ENCODE measurements at regions not wholly inside any gene's neighbourhood (a gene's known extent, or its start where the extent isn't known, plus 50 kb on each side); places are given as distances from the start of the nearest gene placed in this dataset.
"Not testable (repeated sequence)": the region's sequence is repeated elsewhere in the genome, so short reads cannot be mapped to it uniquely, and the experiment has no call there.

GRCh38 chr3:30305021-30305420 is 301.4 kb upstream of the TGFBR2 start:
- no peak for DNase-seq

DNA sequence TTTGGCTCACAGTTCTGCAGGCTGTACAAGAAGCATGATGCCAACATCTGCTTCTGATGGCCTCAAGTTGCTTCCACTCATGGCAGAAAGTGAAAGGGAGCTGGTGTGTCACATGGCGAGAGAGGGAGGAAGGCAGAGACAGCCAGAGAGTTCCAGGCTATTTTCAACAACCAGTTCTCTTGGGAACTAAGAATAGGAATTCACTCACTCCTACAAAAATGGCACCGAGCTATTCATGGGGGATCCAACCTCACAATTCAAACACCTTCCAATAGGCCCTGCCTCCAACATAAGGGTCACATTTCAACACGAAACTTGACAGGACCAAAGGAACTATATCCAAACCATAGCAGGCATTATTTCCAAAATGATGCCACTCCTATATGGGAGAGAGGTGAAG is 299.5 kb upstream of the TGFBR2 start:
- no peak for DNase-seq

DNA sequence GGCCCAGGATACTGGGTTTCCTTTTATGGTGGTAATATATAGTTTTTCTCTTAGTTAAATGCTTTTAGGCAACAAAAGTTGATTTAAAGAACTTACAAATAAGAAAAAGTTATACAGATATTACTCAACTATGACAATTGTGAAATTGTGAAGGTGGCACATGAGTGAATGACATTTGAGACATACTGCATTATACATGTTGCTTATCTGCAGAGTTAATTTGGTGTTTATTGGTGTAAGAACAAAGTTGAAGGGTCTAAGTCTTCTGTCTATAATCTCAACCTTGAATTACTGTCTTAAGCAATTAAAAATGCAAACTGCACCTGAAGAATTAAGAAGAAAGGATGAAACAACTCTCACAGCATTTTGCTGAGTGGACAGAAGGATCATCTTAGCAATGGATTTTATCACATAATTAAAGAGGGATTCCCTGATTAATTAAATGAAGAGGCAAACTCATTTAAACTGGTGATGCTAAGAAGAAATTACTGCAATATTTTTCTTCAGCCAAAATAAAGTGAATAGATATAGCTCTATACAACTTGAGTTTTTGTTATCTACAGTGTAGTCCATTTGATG is 298.9 kb upstream of the TGFBR2 start:
- no peak for DNase-seq

GRCh38 chr3:30308131-30308530 is 298.3 kb upstream of the TGFBR2 start:
- DNase-seq = no peak

GRCh38 chr3:30309961-30310954 is 296.1 kb upstream of the TGFBR2 start:
- DNase-seq = no peak

DNA sequence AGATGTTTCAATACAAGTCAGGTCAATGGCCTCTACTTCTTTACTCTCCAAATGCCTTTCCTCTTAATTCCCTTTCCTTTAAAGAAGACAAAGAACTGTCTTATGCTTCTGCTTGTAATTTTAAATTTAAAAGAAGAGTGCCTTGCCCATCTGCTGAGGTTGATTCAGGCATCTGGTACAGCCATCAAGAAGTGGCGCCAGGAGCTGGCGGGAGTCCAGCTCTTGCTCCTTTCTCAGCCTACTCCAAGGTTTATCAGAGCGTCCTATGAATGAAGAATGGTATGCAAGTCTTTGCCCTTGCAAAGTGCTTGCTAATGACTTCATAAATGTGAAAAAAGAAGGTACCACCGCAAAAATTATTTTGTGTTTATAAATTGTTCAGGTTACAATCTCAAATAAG is 294.6 kb upstream of the TGFBR2 start:
- no peak for DNase-seq

- DNase-seq = no peak
Measured at GRCh38 chr3:30313840-30314239, 292.6 kb upstream of the TGFBR2 start.

DNA sequence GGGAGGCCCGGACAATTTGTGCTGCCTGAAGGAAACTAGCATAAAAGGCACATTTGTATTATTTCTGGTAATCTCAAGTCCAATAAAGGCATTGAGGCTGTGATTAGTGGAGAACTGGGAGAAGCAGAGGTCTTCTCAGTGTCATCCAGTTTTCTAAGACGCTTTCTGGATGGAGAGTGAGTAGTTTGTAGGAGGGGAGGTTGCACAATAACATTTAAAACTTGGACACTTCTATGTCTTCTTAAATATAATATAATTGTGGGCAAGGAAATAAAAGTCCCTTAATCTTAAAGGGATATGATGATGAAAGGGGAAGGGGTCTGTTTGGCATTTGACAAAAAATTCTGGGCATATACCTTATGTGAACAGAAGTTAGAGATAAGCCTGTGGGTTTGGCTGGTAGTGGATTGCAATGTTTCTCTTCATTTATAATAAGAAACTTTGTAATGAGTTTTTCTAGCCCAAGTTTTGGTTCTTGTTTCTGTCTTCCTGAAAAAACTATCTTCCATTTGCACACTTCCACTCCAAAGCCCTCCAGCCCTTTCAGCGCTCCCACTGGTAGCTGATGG is 291.6 kb upstream of the TGFBR2 start:
- no peak for DNase-seq

- DNase-seq = no peak
Measured at GRCh38 chr3:30315447-30315846, 291.0 kb upstream of the TGFBR2 start.

GRCh38 chr3:30317561-30317960 is 288.8 kb upstream of the TGFBR2 start:
- no peak for DNase-seq

DNA sequence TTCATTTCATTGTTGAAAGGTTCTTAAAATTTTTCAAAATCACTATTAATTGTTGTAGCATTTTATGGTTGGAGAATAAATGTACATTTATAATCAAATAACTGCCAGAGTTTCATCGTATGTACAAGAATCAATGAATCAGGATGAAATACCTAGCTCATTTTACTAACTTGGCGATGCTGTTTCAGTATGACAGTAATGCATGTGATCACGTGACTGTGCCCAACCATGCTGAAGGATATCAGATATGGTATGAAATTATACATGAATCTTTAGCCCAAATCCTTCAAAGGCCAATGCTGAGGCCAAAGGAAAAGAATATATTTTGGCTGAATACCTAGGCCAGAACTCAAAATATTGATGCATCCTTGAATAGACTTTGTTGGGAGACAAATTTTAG is 288.3 kb upstream of the TGFBR2 start:
- no peak for DNase-seq

GRCh38 chr3:30319713-30320112 is 286.7 kb upstream of the TGFBR2 start:
- DNase-seq = peak in 3 of 5 donors; percentile 6 to 48 (median 25)

DNA sequence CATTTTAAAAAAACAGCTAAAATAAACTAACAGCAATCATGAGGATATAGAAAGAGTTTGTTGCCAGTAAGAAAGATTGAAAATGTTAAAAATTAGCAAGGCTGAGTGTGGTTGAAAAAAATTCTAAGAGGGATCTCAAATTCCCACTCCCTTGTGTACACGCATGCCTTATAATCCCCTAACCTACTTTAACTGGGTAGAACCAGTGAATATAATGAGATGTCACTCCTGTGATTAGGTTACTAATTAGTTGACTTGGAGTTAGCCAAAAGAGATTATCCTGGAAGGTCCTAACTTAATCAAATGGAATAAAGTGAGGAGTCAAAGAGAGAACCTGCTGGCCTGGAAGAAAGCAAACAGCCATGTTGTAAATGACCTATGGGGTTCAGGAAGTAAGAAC is 286.0 kb upstream of the TGFBR2 start:
- DNase-seq = no peak

GRCh38 chr3:30321065-30321464 is 285.3 kb upstream of the TGFBR2 start:
- DNase-seq = no peak

DNA sequence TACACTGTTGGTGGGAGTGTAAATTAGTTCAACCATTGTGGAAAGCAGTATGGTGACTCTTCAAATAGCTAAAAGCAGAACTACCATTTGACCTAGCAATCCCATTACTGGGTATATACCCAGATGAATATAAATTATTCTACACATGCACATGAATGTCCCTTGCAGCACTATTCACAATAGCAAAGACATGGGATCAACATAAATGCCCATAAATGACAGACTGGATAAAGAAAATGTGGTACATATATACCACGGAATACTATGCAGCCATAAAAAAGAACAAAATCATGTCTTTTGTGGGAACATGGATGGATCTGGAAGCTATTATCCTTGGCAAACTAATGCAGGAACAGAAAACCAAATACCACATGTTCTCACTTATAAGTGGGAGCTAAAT is 282.8 kb upstream of the TGFBR2 start:
- not testable (repeated sequence) for DNase-seq

DNA sequence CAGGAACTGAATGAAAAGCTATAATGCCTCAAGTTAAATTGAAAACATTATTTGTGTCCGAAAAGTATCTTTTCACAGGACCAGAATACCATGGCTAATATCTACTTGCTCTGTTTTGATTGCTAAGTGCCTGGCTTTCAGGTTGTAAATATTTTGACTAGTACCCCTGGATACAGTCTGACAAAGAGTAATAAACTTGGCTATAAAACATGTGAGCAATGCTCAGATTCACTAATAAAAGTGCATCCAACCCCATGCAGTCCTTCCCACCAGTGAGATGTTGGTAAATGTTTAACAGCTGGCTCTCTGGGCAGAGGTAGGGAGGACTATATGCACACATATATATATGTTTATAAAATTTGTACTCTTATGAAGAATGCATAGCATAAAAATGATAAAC is 281.8 kb upstream of the TGFBR2 start:
- DNase-seq = no peak

DNA sequence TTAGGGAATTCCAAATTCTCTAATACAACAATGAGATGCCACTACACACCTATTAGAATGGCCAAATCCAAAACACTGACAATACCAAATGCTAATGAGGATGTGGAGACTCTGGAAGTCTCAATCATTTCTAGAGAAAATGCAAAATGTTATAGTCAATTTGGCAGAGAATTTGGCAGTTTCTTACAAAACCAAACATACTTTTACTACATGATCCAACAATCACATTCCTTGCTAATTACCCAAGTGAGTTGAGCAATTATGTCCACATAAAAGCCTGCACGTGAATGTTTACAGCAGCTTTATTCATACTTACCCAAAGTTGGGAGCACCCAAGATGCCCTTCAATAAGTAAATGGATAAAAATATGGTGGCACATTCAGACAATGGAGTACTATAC is 278.4 kb upstream of the TGFBR2 start:
- not testable (repeated sequence) for DNase-seq

DNA sequence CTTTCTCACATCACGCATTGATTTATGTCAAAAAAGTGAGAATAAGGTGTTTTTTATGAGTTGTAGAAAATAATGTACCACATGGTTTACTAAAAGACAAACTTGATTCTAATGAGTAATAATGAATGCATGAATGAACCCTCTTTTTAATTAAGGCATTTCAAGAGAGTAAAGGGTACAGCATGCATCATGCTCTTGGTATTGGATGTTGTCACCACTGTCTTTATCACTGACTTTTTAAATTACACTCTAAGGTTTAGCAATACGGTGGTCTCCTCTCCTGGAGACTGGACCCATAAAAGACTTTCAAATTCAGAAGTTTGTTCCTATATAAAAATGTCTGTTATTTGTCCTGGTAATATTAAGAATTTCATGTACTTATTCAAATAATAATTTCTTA is 277.5 kb upstream of the TGFBR2 start:
- not testable (repeated sequence) for DNase-seq

DNA sequence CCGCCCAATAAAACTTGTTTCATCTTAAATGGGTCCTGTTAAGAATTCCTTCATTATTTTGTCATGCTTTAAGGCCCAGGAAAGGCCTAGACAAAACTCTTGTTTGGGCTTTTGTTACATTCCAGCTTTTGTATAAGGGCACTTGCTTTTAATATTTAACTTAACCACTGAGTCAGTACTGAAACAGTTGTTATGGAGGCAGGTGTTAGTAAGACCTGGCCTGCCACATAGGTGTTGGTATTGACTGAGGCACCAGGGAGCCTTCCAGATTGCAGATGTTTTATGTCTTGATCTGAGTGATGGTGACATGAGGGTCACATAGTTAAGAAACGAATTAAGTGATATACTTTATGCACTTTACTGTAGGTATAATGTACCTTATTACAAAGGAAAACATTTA is 274.9 kb upstream of the TGFBR2 start:
- DNase-seq = no peak

DNA sequence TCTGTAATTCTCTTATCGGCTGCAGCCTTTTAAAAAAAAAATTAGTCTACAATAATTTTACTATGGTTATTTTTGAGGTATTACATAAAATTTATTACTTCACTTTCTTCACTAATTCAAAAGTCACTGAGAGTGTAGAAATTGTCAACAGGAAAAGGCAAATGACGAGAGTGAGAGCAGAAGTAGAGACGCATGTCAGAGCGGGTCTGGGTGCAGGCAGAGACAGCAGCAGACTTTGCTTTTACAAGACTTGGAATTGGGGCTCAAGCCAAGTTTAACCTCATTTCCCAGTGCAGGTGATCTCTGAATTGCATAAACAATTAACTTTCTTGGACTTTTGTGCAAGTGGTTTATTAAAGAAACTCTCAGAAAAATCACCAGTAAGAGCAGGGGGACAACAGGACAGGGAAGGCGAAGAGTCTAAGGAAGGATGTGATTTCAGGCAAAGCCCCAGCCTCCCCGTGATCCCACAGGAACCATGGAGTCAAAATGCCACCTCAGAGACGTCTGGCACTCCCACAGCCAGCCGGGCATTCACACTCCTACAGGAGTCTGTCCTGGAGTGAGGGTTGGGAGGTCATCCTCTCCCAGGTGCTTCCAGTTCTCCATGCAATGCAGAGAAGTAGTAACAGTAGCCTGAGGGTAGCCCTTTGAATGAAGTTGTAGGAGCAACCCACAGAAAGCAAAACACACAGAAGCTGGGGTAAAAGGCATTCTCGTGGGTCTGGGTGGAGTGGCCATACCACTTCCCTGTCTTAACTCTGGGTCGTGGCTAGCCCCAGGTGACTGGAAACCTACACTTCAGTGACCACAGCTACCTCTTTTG is 274.0 kb upstream of the TGFBR2 start:
- no peak for DNase-seq

DNA sequence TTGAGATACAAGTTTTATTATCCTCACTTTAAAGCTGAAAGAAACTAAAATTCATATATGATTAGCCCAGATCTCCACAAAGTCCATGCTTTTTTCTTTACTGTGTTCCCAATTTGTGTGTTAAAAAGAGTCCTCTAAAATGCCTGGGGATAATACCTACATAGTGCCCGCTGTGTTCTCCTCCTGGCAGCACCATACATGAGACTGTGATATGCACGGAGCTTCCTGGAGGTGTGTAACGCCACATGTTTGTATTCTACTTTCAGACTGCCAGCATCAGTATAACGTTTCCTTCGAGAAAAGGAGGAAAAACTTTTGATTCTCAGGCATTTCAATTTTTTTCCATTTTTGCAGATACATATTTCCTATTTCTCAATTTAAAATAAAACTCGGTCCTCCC is 273.3 kb upstream of the TGFBR2 start:
- no peak for DNase-seq

- no peak for DNase-seq
Measured at GRCh38 chr3:30333903-30334302, 272.5 kb upstream of the TGFBR2 start.

GRCh38 chr3:30340500-30340899 is 265.9 kb upstream of the TGFBR2 start:
- DNase-seq = no peak

Data from T-helper 1 cell (primary cell).